Neural progenitor cell (in vitro differentiated cells): ENCODE measurements at regions not wholly inside any gene's neighbourhood (a gene's known extent, or its start where the extent isn't known, plus 50 kb on each side); places are given as distances from the start of the nearest gene placed in this dataset.

ENCODE experiments used
- DNase-seq: peaks from one replicate; pipeline ENCODE4 v3.0.0-alpha.2; 2016; ENCODE audit warnings: low spot score
- H2AFZ ChIP-seq: fragments of 200-600 bp; sonication (generic); replicated peaks from 2 replicates; pipeline ENCODE4 v1.6.1; 2016; ENCODE audit warnings: antibody characterized with exemption
- H3F3A ChIP-seq: fragments of 200-600 bp; sonication (generic); 2 replicates; pipeline ENCODE4 v1.6.1; 2016; ENCODE audit warnings: antibody characterized with exemption, low read depth
- H3K27ac ChIP-seq: fragments of 200-600 bp; sonication (generic); 2 replicates; pipeline ENCODE4 v1.5.1; 2016; ENCODE audit warnings: mild to moderate bottlenecking
- H3K27me3 ChIP-seq: fragments of 200-600 bp; sonication (generic); 2 replicates; pipeline ENCODE4 v1.6.1; 2016; ENCODE audit warnings: mild to moderate bottlenecking, moderate library complexity
- H3K36me3 ChIP-seq: fragments of 200-600 bp; sonication (generic); 2 replicates; pipeline ENCODE4 v1.5.1; 2016
- H3K4me1 ChIP-seq: fragments of 200-600 bp; sonication (generic); 2 replicates; pipeline ENCODE4 v1.6.1; 2016; ENCODE audit warnings: mixed run types
- H3K4me2 ChIP-seq: fragments of 200-600 bp; sonication (generic); 2 replicates; pipeline ENCODE4 v1.6.1; 2016
- H3K4me3 ChIP-seq: fragments of 200-600 bp; sonication (generic); 2 replicates; pipeline ENCODE4 v1.5.1; 2016
- H3K79me2 ChIP-seq: fragments of 200-600 bp; sonication (generic); 2 replicates; pipeline ENCODE4 v1.6.1; 2016; ENCODE audit warnings: low read depth
- H3K9ac ChIP-seq: fragments of 200-600 bp; sonication (generic); 2 replicates; pipeline ENCODE4 v1.6.1; 2016
- H3K9me3 ChIP-seq: fragments of 200-600 bp; sonication (generic); 2 replicates; pipeline ENCODE4 v1.5.1; 2016; ENCODE audit warnings: low read depth
- H4K20me1 ChIP-seq: fragments of 200-600 bp; sonication (generic); 2 replicates; pipeline ENCODE4 v1.6.1; 2016; ENCODE audit warnings: low read depth
- H3K27ac Mint-ChIP-seq: 3 replicates; pipeline ENCODE4 v1.8.0; 2021; ENCODE audit warnings: mixed read lengths
- H3K27me3 Mint-ChIP-seq: 2 replicates; pipeline ENCODE4 v1.8.0; 2022; ENCODE audit warnings: low read depth, mild to moderate bottlenecking, inconsistent platforms, moderate library complexity, mixed read lengths; ENCODE audit not compliant: insufficient read depth
- H3K36me3 Mint-ChIP-seq: 3 replicates; pipeline ENCODE4 v1.8.0; 2021; ENCODE audit warnings: mixed read lengths
- H3K4me1 Mint-ChIP-seq: 3 replicates; pipeline ENCODE4 v1.8.0; 2021; ENCODE audit warnings: mixed read lengths
- H3K4me3 Mint-ChIP-seq: 3 replicates; pipeline ENCODE4 v1.8.0; 2021; ENCODE audit warnings: mild to moderate bottlenecking, moderate library complexity, mixed read lengths
- H3K9me3 Mint-ChIP-seq: 3 replicates; pipeline ENCODE4 v1.8.0; 2020; ENCODE audit warnings: mixed read lengths
- EZH2 ChIP-seq: fragments of 200-600 bp; sonication (generic); IDR thresholded peaks from 2 replicates; pipeline ENCODE4 v1.6.1; 2017; ENCODE audit warnings: antibody characterized with exemption, mild to moderate bottlenecking, moderate library complexity
- EZH2phosphoT487 ChIP-seq: fragments of 200-600 bp; sonication (generic); IDR thresholded peaks from 2 replicates; pipeline ENCODE4 v1.6.1; 2017; ENCODE audit warnings: antibody characterized with exemption
- TF ChIP-seq, protein P1 (sequence below): fragments of 200-600 bp; sonication (generic); IDR thresholded peaks from 2 replicates; pipeline ENCODE4 v1.5.1; 2017; ENCODE audit warnings: antibody characterized with exemption, mild to moderate bottlenecking

DNA sequence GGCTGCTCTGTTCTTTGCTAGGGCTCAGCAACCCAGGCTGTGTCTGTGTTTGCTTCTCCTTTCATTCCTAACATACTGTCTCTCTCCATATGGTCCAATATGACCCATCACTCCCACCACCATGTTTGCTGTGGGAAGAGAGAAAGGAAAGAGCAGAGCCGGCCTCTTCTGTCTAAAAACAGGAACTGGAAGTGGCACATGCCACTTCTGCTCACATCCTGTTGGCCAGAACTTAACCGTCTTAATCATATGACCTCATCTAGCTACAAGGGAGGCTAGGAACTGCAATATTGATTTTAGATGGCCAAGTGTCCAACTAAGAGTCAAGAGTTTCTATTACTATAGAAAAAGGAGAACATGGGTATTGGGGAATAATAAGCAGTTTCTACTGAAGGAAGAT, 212.5 kb upstream of the CHD6 start:
- Histone ChIP-seq H2AFZ (no peak overlapping the region), H3K79me2 (no peaks in the 10 kb centered on the region), H3K36me3 (no peaks in the 10 kb centered on the region), H3K27ac (no peak overlapping the region), H3K4me1 (peaks cover 7% of the 10 kb centered on the region), H3K4me2 (no peak overlapping the region), H4K20me1 (no peaks in the 10 kb centered on the region), H3K27me3 (no peaks in the 10 kb centered on the region), H3F3A (no peaks in the 10 kb centered on the region), H3K4me3 (no peak overlapping the region), H3K9ac (no peak overlapping the region), H3K9me3 (no peaks in the 10 kb centered on the region)
- H3K4me1 Mint-ChIP-seq: no peaks in the 10 kb centered on the region
- TF ChIP-seq EZH2: no peak
- TF ChIP-seq EZH2phosphoT487: no peak
- TF ChIP-seq, protein P1, sequence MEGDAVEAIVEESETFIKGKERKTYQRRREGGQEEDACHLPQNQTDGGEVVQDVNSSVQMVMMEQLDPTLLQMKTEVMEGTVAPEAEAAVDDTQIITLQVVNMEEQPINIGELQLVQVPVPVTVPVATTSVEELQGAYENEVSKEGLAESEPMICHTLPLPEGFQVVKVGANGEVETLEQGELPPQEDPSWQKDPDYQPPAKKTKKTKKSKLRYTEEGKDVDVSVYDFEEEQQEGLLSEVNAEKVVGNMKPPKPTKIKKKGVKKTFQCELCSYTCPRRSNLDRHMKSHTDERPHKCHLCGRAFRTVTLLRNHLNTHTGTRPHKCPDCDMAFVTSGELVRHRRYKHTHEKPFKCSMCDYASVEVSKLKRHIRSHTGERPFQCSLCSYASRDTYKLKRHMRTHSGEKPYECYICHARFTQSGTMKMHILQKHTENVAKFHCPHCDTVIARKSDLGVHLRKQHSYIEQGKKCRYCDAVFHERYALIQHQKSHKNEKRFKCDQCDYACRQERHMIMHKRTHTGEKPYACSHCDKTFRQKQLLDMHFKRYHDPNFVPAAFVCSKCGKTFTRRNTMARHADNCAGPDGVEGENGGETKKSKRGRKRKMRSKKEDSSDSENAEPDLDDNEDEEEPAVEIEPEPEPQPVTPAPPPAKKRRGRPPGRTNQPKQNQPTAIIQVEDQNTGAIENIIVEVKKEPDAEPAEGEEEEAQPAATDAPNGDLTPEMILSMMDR: no peak
- H3K4me3 Mint-ChIP-seq: no peak overlapping the region
- no peaks in the 10 kb centered on the region for H3K36me3 Mint-ChIP-seq
- DNase-seq: no peak
- no peaks in the 10 kb centered on the region for H3K9me3 Mint-ChIP-seq
- no peak overlapping the region for H3K27ac Mint-ChIP-seq
- H3K27me3 Mint-ChIP-seq: peaks cover 4% of the 10 kb centered on the region

DNA sequence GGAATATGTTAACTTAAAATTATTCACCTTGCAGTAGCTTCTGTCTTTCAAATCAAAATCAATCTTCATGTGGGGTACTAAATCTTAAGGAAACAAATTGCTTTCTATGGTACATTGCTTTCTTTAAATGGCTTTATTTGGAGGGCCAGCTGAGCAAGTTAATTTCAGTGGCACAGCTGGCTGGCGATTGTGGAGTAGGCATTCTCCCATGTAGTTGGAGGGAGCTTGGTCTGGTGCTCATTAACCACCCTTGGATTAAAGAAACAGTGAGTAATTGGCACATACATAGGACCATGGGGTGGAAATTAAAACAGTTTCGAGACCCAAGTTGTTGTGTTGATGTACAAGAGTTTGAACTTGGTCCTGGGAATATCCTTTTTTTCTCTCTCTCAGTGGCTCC, 201.3 kb upstream of the CHD6 start:
- H3K4me2 ChIP-seq: no peak overlapping the region
- H3K79me2 ChIP-seq: no peaks in the 10 kb centered on the region
- H3K27ac ChIP-seq: no peak overlapping the region
- no peak overlapping the region for H3K9ac ChIP-seq
- no peaks in the 10 kb centered on the region for H3K36me3 Mint-ChIP-seq
- DNase-seq: no peak
- no peak overlapping the region for H3K27ac Mint-ChIP-seq
- no peak overlapping the region for H3K4me3 Mint-ChIP-seq
- H3K4me3 ChIP-seq: no peak overlapping the region
- TF ChIP-seq, protein P1: no peak
- TF ChIP-seq EZH2phosphoT487: no peak
- TF ChIP-seq EZH2: no peak
- peaks cover 4% of the 10 kb centered on the region for H3K4me1 ChIP-seq
- no peak overlapping the region for H2AFZ ChIP-seq
- H3K27me3 Mint-ChIP-seq: peaks cover 8% of the 10 kb centered on the region
- peaks cover 3% of the 10 kb centered on the region for H3K9me3 Mint-ChIP-seq
- H4K20me1 ChIP-seq: no peaks in the 10 kb centered on the region
- H3K27me3 ChIP-seq: no peaks in the 10 kb centered on the region
- H3K4me1 Mint-ChIP-seq: peaks cover 6% of the 10 kb centered on the region
- no peaks in the 10 kb centered on the region for H3K36me3 ChIP-seq
- no peaks in the 10 kb centered on the region for H3K9me3 ChIP-seq
- H3F3A ChIP-seq: no peaks in the 10 kb centered on the region

DNA sequence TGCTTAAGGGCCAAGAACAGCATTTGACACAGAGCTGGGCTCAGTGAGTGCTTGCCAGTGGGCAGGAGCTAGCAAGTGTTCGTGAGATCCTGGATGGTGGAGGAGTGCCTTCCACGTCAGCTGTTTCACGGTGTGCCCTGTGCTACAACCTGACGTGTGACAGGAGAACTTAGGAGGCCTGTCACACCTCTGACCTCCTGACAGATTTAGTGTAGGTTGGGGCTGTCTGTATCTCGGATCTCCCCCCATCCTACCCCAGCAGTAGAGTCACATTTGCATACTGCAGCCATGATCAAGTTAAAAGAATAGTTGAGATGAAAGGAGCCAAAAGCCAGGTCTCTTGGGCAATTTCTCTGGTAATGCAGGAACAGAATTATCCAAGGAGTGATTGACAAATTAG, 200.8 kb upstream of the CHD6 start:
- H3F3A ChIP-seq: no peaks in the 10 kb centered on the region
- peaks cover 4% of the 10 kb centered on the region for H3K4me1 ChIP-seq
- H3K4me1 Mint-ChIP-seq: peaks cover 6% of the 10 kb centered on the region
- no peaks in the 10 kb centered on the region for H3K9me3 ChIP-seq
- H3K4me3 ChIP-seq: no peak overlapping the region
- H3K4me2 ChIP-seq: no peak overlapping the region
- no peak overlapping the region for H3K27ac ChIP-seq
- no peaks in the 10 kb centered on the region for H3K36me3 ChIP-seq
- DNase-seq: no peak
- H2AFZ ChIP-seq: no peak overlapping the region
- no peaks in the 10 kb centered on the region for H3K79me2 ChIP-seq
- no peak overlapping the region for H3K27ac Mint-ChIP-seq
- H3K27me3 ChIP-seq: no peaks in the 10 kb centered on the region
- no peak overlapping the region for H3K4me3 Mint-ChIP-seq
- H3K36me3 Mint-ChIP-seq: no peaks in the 10 kb centered on the region
- TF ChIP-seq EZH2phosphoT487 (no peak), EZH2 (no peak)
- TF ChIP-seq, protein P1: no peak
- H3K9ac ChIP-seq: no peak overlapping the region
- peaks cover 8% of the 10 kb centered on the region for H3K27me3 Mint-ChIP-seq
- H3K9me3 Mint-ChIP-seq: peaks cover 3% of the 10 kb centered on the region
- H4K20me1 ChIP-seq: no peaks in the 10 kb centered on the region
